GM21528 (cell line): ENCODE measurements at regions not wholly inside any gene's neighbourhood (a gene's known extent, or its start where the extent isn't known, plus 50 kb on each side); places are given as distances from the start of the nearest gene placed in this dataset.

Source experiments
- ATAC-seq: cut with Tn5 transposase; IDR thresholded peaks from one replicate; pipeline ENCODE4 v1.9.1; 2021; ENCODE audit warnings: mild to moderate bottlenecking, moderate library complexity; ENCODE audit not compliant: unreplicated experiment, low FRiP score

- ATAC-seq = no peak
Observed at GRCh38 chrX:39929379-39930025, 168.3 kb downstream of the BCOR start.

- no peak for ATAC-seq
Observed at GRCh38 chrX:39930786-39931528, 166.8 kb downstream of the BCOR start.

DNA sequence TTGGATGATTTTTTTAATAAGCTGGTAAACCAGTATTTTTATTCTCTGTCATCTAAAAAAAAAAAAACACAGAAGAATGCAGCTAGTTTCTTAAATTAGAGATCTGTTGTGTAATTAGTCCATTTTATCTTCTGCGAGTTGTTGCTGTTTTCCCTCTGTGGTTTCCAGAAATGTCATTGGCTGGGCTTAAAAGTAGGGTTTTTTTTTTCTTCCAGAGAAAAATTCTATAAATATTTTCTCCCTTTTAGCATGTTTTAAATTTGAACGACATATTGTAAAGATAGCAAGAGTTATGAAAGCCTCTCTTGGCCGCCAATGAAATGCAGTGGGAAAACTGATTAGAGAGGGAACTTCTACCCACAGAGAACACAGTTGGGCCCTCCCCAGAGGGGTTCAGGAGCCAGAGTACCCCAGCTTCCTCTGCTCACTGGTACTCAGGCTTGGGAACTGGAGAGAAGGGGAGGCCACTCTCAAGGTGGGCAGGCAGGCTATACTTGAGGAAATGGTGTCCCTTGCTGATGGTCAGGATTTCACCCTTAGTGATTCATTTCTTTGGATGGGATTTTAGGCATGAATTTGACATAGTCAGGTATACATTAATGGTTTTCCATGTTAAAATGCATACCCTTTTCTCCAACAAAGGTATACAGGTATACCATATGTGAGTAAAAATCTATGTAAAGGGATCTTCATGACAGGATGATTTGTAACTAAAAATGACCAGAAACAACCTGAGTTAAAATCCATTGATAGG is 166.1 kb downstream of the BCOR start:
- ATAC-seq = no peak

GRCh38 chrX:39935411-39936064 is 162.2 kb downstream of the BCOR start:
- ATAC-seq = no peak

GRCh38 chrX:39936886-39937770 is 160.6 kb downstream of the BCOR start:
- ATAC-seq = no peak

DNA sequence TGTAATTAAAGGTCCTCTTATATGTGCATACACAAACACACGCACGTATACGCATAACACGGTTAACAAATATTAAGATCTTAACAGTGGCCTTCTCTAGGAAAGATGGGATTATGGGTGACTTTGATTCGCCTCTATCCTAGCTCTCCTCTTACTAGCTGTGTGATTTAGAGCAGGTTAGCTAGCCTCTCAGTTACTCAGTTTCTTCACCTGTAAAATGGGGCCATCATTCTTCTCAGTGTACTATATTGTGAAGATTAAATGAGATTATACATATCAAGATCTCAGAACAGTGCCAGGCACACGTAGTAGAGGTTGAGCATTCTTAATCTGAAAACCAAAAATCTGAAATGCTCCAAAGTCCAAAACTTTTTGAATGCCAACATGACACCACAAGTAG is 159.3 kb downstream of the BCOR start:
- no peak for ATAC-seq

GRCh38 chrX:39939678-39940077 is 158.1 kb downstream of the BCOR start:
- ATAC-seq = no peak

- ATAC-seq = no peak
Observed at GRCh38 chrX:39941332-39941920, 156.3 kb downstream of the BCOR start.

GRCh38 chrX:39944416-39944815 is 153.3 kb downstream of the BCOR start:
- no peak for ATAC-seq

DNA sequence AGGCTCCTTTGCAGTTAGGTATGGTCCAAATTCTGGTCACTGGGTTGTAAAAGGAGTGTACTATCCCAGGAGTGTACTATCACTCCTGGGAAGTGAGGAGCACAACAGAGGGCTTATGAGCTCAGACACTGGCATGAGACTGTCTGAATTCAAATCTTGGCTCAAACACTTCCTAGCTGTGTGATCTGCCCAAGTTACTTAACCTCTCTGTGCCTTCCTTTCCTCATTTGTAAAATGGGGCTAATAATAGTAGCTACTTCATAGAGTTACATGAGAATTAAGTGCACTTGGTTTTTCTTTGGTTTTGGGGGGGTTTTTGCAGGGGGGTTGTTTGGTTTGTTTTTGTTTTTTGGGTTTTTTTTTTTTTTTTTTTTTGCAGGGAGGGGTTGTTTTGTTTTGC is 152.0 kb downstream of the BCOR start:
- no peak for ATAC-seq

DNA sequence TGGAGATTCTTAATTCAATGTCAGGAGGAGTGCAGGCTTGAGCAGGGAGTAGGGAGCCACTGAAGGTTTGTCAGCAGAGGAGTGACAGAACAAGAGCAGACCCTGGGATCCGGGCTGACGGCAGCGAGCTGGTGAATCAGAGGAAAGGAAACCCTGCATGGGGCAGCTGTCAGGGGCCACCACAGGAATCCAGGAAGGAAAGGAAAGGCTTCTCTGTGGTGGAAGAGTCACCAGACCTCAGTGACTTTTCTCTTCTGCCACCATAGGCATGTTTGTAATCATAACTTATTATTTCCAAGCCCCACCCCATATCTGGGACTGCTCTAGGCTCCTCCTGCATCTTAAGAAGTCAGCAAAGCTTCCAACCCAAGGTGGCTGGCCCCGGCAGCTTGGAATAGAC is 150.9 kb downstream of the BCOR start:
- ATAC-seq = no peak

DNA sequence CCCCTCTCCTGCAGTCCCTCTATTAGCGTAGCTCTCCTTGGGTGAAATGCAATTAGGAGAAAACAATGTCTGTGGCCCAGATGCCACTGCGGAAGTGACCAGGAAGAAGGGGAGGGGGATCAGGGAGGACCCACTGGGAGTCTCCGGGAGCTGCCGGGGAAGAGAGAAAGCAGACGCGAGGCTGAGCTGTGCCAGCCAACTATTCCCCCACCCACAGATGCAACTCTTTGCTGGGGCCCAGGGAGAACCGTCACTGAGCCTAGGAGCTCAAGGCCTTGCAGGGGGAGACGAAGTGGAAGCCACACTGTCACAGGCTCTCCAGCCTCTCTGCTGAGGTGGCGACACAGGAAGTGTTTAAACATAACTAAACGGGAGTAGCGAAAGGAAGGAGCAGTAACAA is 149.2 kb downstream of the BCOR start:
- no peak for ATAC-seq

DNA sequence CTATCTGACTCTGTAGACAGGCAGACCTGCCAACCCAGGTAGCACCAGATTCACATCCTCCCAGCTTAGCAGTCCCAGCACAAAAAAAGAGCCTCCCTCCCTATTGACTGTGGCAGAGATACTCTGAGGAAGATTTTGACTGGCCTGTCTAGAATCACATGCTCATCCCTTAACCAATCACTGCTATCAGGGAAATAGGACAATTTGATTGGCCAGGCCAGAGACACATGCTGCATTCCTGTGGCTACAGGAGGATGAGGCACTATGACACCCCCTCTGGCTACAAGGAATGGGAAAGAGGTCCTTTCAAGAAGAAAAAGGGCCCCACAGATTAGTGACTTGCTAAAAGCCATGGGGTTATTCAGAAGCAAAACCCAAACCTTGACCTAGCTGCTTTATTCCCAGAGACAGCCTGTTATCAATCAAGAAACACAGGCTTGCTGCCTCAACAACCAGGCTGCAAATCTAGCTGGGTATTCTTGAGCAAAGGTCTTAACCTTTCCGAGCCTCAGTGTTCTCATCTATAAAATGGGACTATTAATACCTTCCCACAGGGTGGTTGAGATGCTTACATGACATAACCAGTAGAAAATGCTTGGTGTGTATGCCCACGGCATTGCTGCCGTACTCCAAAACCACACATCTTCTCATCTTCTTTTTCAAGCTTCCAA is 147.6 kb downstream of the BCOR start:
- ATAC-seq = no peak

GRCh38 chrX:39952989-39953388 is 144.8 kb downstream of the BCOR start:
- no peak for ATAC-seq

DNA sequence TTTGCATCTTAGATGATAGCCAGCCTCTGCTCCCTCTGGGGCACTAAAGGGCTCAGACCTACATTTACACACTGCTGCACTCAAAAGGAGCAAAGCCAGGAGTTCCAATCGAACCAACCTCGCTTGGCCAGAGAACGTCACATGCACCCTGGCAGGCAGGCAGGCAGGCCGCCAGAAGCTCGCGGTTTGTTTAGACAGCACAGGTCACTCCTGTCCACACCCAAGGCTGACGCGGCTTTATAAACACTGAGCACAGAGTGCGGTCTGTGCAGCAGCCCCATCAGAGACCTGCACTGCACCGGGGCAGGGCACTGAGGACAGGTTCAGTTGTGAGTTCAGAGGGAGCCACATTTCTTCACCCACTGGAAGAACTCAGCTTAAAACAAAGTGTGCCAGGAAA is 143.9 kb downstream of the BCOR start:
- no peak for ATAC-seq

DNA sequence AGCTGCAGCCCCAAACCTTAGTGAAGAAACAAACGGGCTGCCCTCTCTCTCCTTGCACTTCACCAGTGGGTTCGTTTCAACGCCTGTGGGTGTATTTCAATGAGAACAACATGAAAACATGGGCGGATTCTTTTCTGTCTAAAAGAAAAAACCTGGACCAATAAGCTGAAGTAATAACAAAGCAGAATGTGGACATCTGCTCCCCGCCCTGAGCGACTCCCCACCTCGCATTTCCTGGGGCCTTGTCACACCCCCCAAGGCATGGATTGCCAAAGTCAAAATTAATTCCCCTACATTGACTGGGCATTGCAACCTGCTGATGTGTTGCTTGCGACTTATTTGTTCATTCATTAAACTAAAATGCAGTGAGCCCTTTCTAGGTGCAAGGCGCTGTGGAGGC is 142.9 kb downstream of the BCOR start:
- ATAC-seq = no peak

DNA sequence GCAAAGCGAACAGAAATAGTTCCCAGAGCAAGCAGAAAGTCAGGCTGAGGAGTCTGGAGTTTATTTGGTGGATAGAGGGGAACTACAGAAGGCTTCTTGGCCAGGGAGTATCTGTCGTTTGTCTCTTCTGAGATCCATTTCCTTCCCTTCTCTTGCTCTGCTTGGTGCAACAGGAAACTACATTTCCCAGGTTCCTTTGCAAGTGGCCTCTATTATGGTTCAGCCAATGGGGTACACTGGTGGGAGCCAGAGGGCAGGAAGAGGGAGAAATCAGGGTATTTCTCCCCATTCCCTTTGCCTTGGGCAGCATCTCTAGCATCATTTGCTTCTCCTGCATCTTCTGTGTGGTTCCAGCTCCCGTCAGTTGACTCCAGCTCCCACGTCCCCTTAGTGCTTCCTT is 142.1 kb downstream of the BCOR start:
- ATAC-seq = no peak

GRCh38 chrX:39956803-39957394 is 140.9 kb downstream of the BCOR start:
- no peak for ATAC-seq
